ENCODE measurements at regions not wholly inside any gene's neighbourhood (a gene's known extent, or its start where the extent isn't known, plus 50 kb on each side); places are given as distances from the start of the nearest gene placed in this dataset.
"Not testable (repeated sequence)": the region's sequence is repeated elsewhere in the genome, so short reads cannot be mapped to it uniquely, and the experiment has no call there.

DNA sequence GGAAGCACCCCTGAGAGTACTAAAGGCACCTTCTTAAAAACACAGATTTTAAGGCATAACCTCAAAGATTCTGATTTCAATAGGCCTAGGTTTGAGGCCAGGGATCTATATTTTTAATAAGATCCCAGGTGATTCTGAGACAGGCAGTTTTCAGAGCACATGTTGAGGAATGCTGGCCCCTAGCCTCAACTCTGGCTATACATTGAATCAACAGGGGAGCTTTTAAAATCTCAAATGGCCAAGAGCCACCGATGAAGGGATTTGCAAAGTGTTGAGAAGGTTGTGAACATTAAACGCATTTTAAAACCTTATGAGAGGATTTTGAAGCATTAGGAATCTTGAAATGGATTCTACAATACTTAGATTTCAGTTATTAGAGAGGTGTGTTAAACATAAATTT lies 268.8 kb upstream of the ARHGEF26 start:
- no peak overlapping the region for H3K27ac Mint-ChIP-seq
- H3K27ac ChIP-seq (ENCODE audit: low read depth, low read length), result no peak overlapping the region
- no peaks in the 10 kb centered on the region for H3K4me1 Mint-ChIP-seq
- no peak overlapping the region for H3K4me3 Mint-ChIP-seq
- no peaks in the 10 kb centered on the region for H3K36me3 Mint-ChIP-seq
- peaks cover 5 to 22% (median 14%) of the 10 kb centered on the region in 5 donors for H3K27me3 Mint-ChIP-seq
- ChIA-PET POLR2A (no interaction called here), CTCF (no interaction called here)
- H3K9me3 ChIP-seq (ENCODE audit: control insufficient read depth in 2 of 3, low read length in 3 of 3), result no peaks in the 10 kb centered on the region
- no peaks in the 10 kb centered on the region for H3K36me3 ChIP-seq (ENCODE audit: control insufficient read depth in 2 of 3, insufficient read depth in 3 of 3, low read length in 3 of 3)
- H3K4me1 ChIP-seq (ENCODE audit: control insufficient read depth in 2 of 2, insufficient read depth in 2 of 2, low read length in 2 of 2), result no peaks in the 10 kb centered on the region
- no peak for DNase-seq
- H3K9me3 Mint-ChIP-seq, result no peaks in the 10 kb centered on the region
- H3K4me3 ChIP-seq (ENCODE audit: low read length), result no peak overlapping the region
- intact Hi-C loops (cut with micrococcal nuclease), result loop anchor here in 1 of 2 donors (1.0 kb wide), 1 partner anchor 8 kb away; no protein-coding TSS in a partner anchor
- no peaks in the 10 kb centered on the region for H3K27me3 ChIP-seq (ENCODE audit: control insufficient read depth in 2 of 2, insufficient read depth in 2 of 2, low read length in 2 of 2)
- ATAC-seq, result no peak

DNA sequence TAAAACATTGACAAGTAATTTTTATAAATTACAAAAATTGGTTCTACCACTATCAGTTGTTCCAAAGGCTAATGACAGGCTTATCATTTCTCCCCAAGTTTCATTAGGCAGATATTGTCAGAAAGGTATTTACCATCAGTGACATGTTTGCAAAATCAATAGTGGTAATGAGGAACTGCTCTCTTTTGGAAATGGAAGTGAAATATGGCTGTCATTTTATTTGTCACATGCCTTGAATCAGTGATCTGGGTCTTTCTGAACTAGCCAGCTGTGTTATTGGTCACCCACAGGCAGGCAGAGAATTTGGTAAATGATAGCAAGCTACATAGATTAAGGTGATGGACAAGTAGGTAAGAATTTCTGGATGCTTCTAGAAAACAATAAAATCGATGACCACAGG lies 268.0 kb upstream of the ARHGEF26 start:
- Histone ChIP-seq H3K4me1 (ENCODE audit: control insufficient read depth in 2 of 2, insufficient read depth in 2 of 2, low read length in 2 of 2) (no peaks in the 10 kb centered on the region), H3K27ac (ENCODE audit: low read depth, low read length) (no peak overlapping the region), H3K9me3 (ENCODE audit: control insufficient read depth in 2 of 3, low read length in 3 of 3) (no peaks in the 10 kb centered on the region), H3K27me3 (ENCODE audit: control insufficient read depth in 2 of 2, insufficient read depth in 2 of 2, low read length in 2 of 2) (no peaks in the 10 kb centered on the region), H3K36me3 (ENCODE audit: control insufficient read depth in 2 of 3, insufficient read depth in 3 of 3, low read length in 3 of 3) (no peaks in the 10 kb centered on the region), H3K4me3 (ENCODE audit: low read length) (no peak overlapping the region)
- no peak for ATAC-seq
- CTCF ChIA-PET, result no interaction called here
- Mint-ChIP-seq H3K36me3 (no peaks in the 10 kb centered on the region), H3K27ac (no peak overlapping the region), H3K9me3 (no peaks in the 10 kb centered on the region), H3K4me1 (no peaks in the 10 kb centered on the region), H3K27me3 (peaks cover 2 to 22% (median 14%) of the 10 kb centered on the region in 5 donors), H3K4me3 (no peak overlapping the region)
- DNase-seq, result no peak
- POLR2A ChIA-PET, result no interaction called here
- intact Hi-C loops (cut with micrococcal nuclease), result no loop called here

DNA sequence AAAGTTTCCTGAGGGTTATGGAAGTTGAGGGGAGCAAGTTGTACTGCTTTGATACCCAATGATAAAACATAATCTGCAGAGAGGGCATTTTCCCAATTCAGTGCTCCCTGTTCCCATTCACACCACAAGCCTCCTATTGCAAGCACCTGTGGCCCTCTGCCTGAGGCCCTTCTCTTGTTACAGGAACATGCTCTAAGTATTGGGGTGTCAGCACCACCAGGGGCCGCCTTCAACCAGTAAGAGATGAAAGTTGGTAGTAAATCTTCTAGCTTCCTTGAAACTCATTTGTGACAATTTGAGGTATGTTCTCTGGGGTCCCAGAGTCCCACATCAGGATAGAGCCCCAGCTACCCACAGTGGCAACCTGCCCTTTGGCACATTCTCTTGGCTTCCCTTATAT lies 265.4 kb upstream of the ARHGEF26 start:
- Mint-ChIP-seq H3K27me3 (peaks cover 2 to 22% (median 17%) of the 10 kb centered on the region in 5 donors), H3K4me3 (no peak overlapping the region), H3K9me3 (no peaks in the 10 kb centered on the region), H3K4me1 (no peaks in the 10 kb centered on the region), H3K36me3 (no peaks in the 10 kb centered on the region), H3K27ac (no peak overlapping the region)
- no peaks in the 10 kb centered on the region for H3K36me3 ChIP-seq (ENCODE audit: control insufficient read depth in 2 of 3, insufficient read depth in 3 of 3, low read length in 3 of 3)
- POLR2A ChIA-PET, result no interaction called here
- no peak overlapping the region for H3K27ac ChIP-seq (ENCODE audit: low read depth, low read length)
- no peaks in the 10 kb centered on the region for H3K27me3 ChIP-seq (ENCODE audit: control insufficient read depth in 2 of 2, insufficient read depth in 2 of 2, low read length in 2 of 2)
- CTCF ChIA-PET, result no interaction called here
- H3K4me3 ChIP-seq (ENCODE audit: low read length), result no peak overlapping the region
- H3K4me1 ChIP-seq (ENCODE audit: control insufficient read depth in 2 of 2, insufficient read depth in 2 of 2, low read length in 2 of 2), result no peaks in the 10 kb centered on the region
- no peaks in the 10 kb centered on the region for H3K9me3 ChIP-seq (ENCODE audit: control insufficient read depth in 2 of 3, low read length in 3 of 3)
- ATAC-seq, result no peak
- DNase-seq, result no peak
- intact Hi-C loops (cut with micrococcal nuclease), result no loop called here

DNA sequence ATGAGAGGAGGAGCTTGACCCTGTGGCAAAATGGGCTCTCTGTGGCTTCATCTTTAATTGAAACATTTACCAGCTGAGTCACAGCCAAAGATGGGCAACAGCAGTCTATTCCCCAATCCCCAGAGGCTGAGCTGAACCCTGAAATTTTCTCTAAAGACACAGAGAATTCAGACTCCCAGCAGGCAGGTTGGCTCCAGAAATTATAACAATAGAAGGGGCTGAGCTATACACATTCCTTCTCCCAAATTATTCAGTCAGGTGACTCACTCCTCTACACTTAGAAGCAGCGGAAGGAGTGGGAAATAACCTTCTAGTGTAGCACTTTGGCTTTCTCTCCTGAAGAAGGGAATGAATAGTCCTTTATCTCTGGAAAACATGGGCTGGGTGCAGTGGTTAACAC lies 264.3 kb upstream of the ARHGEF26 start:
- DNase-seq (no peak), ATAC-seq (no peak)
- Histone ChIP-seq H3K36me3 (ENCODE audit: control insufficient read depth in 2 of 3, insufficient read depth in 3 of 3, low read length in 3 of 3) (no peaks in the 10 kb centered on the region), H3K27me3 (ENCODE audit: control insufficient read depth in 2 of 2, insufficient read depth in 2 of 2, low read length in 2 of 2) (no peaks in the 10 kb centered on the region), H3K9me3 (ENCODE audit: control insufficient read depth in 2 of 3, low read length in 3 of 3) (no peaks in the 10 kb centered on the region), H3K27ac (ENCODE audit: low read depth, low read length) (no peak overlapping the region), H3K4me3 (ENCODE audit: low read length) (no peak overlapping the region), H3K4me1 (ENCODE audit: control insufficient read depth in 2 of 2, insufficient read depth in 2 of 2, low read length in 2 of 2) (no peaks in the 10 kb centered on the region)
- no peaks in the 10 kb centered on the region for H3K4me1 Mint-ChIP-seq
- ChIA-PET POLR2A (no interaction called here), CTCF (no interaction called here)
- no peaks in the 10 kb centered on the region for H3K9me3 Mint-ChIP-seq
- H3K27me3 Mint-ChIP-seq, result peaks cover 2 to 22% (median 16%) of the 10 kb centered on the region in 5 donors
- no peaks in the 10 kb centered on the region for H3K36me3 Mint-ChIP-seq
- intact Hi-C loops (cut with micrococcal nuclease), result no loop called here
- H3K4me3 Mint-ChIP-seq, result no peak overlapping the region
- no peak overlapping the region for H3K27ac Mint-ChIP-seq

DNA sequence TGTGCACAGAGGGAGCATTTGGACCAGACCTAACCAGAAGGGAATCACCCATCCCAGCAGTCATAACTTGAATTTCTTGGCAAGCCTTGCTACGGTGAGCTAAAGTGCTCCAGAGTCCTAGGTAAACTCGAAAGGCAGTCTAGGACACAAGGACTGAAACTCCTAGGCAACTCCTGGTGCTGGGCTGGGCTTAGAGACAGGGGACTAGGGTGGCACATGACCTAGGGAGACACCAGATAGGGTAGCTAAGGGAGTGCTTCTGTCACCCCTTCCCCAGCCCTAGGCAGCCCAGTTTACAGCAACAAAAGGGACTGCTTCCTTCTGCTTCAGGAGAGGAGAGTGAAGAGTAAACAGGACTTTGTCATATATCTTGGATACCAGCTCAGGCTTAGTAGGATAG lies 256.4 kb upstream of the ARHGEF26 start:
- no peaks in the 10 kb centered on the region for H3K4me1 Mint-ChIP-seq
- H3K27me3 Mint-ChIP-seq, result peaks cover 0 to 17% (median 10%) of the 10 kb centered on the region in 5 donors
- peaks cover 0 to 10% (median 0%) of the 10 kb centered on the region in 11 donors for H3K9me3 Mint-ChIP-seq
- no peaks in the 10 kb centered on the region for H3K9me3 ChIP-seq (ENCODE audit: control insufficient read depth in 2 of 3, low read length in 3 of 3)
- H3K27ac ChIP-seq (ENCODE audit: low read depth, low read length), result no peak overlapping the region
- no peaks in the 10 kb centered on the region for H3K4me1 ChIP-seq (ENCODE audit: control insufficient read depth in 2 of 2, insufficient read depth in 2 of 2, low read length in 2 of 2)
- no peak for DNase-seq
- H3K36me3 ChIP-seq (ENCODE audit: control insufficient read depth in 2 of 3, insufficient read depth in 3 of 3, low read length in 3 of 3), result no peaks in the 10 kb centered on the region
- H3K27me3 ChIP-seq (ENCODE audit: control insufficient read depth in 2 of 2, insufficient read depth in 2 of 2, low read length in 2 of 2), result no peaks in the 10 kb centered on the region
- ChIA-PET POLR2A (no interaction called here), CTCF (no interaction called here)
- ATAC-seq, result no peak
- H3K4me3 ChIP-seq (ENCODE audit: low read length), result no peak overlapping the region
- intact Hi-C loops (cut with micrococcal nuclease), result no loop called here
- H3K4me3 Mint-ChIP-seq, result no peak overlapping the region
- no peak overlapping the region for H3K27ac Mint-ChIP-seq
- H3K36me3 Mint-ChIP-seq, result no peaks in the 10 kb centered on the region

DNA sequence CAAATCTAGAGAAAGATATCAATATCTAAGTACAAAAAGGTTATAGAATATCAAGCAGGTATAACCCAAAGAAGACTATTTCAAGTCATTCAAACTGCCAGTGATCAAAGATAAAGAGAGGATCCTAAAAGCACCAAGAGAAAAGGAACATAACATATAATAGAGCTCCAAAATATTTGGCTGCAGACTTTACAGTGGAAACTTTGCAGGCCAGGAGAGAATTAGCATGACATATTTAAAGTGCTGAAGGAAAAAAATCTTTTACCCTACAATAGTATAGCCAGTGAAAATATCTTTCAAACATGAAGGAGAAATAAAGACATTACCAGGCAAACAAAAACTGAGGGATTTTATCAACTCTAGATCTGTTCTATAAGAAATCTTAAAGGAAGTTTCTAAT lies 254.3 kb upstream of the ARHGEF26 start:
- Mint-ChIP-seq H3K4me1 (no peaks in the 10 kb centered on the region), H3K9me3 (peaks cover 0 to 10% (median 0%) of the 10 kb centered on the region in 11 donors), H3K27ac (no peak overlapping the region), H3K27me3 (peaks cover 0 to 22% (median 13%) of the 10 kb centered on the region in 5 donors), H3K36me3 (no peaks in the 10 kb centered on the region), H3K4me3 (no peak overlapping the region)
- Histone ChIP-seq H3K36me3 (ENCODE audit: control insufficient read depth in 2 of 3, insufficient read depth in 3 of 3, low read length in 3 of 3) (no peaks in the 10 kb centered on the region), H3K4me1 (ENCODE audit: control insufficient read depth in 2 of 2, insufficient read depth in 2 of 2, low read length in 2 of 2) (no peaks in the 10 kb centered on the region), H3K27me3 (ENCODE audit: control insufficient read depth in 2 of 2, insufficient read depth in 2 of 2, low read length in 2 of 2) (no peaks in the 10 kb centered on the region), H3K27ac (ENCODE audit: low read depth, low read length) (no peak overlapping the region), H3K4me3 (ENCODE audit: low read length) (no peak overlapping the region), H3K9me3 (ENCODE audit: control insufficient read depth in 2 of 3, low read length in 3 of 3) (no peaks in the 10 kb centered on the region)
- intact Hi-C loops (cut with micrococcal nuclease), result no loop called here
- ATAC-seq (no peak), DNase-seq (no peak)
- ChIA-PET CTCF (no interaction called here), POLR2A (no interaction called here)

DNA sequence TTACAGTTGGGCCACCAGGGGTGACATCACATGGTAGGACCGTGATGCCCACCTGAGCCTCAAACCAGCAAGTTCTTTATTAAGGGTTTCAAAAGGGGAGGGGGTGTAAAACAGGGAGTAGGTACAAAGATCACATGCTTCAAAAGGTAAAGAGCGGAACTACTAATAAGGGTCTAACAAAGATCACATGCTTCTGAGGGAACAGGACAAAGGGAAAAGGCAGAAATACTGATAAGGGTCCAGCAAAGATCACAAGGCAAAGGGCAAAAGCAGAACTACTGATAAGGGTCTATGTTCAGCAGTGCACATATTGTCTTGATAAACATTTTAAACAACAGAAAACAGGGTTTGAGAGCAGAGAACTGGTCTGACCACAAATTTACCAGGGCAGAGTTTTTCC lies 246.8 kb upstream of the ARHGEF26 start:
- intact Hi-C loops (cut with micrococcal nuclease); H3K4me3 ChIP-seq (ENCODE audit: low read length): not testable (repeated sequence)
- H3K27me3 Mint-ChIP-seq, result peaks cover 0 to 20% (median 7%) of the 10 kb centered on the region in 5 donors

More for the DNA sequence above, 246.8 kb upstream of the ARHGEF26 start:
- DNase-seq; ATAC-seq; H3K36me3 ChIP-seq (ENCODE audit: control insufficient read depth in 2 of 3, insufficient read depth in 3 of 3, low read length in 3 of 3); H3K4me1 Mint-ChIP-seq; H3K9me3 ChIP-seq (ENCODE audit: control insufficient read depth in 2 of 3, low read length in 3 of 3); H3K4me3 Mint-ChIP-seq; CTCF ChIA-PET; H3K27me3 ChIP-seq (ENCODE audit: control insufficient read depth in 2 of 2, insufficient read depth in 2 of 2, low read length in 2 of 2); H3K36me3 Mint-ChIP-seq; H3K4me1 ChIP-seq (ENCODE audit: control insufficient read depth in 2 of 2, insufficient read depth in 2 of 2, low read length in 2 of 2); H3K27ac Mint-ChIP-seq; H3K27ac ChIP-seq (ENCODE audit: low read depth, low read length); POLR2A ChIA-PET: not testable (repeated sequence)
- H3K9me3 Mint-ChIP-seq, result peaks cover 3 to 20% (median 10%) of the 10 kb centered on the region in 11 donors
